ENCODE measurements at regions not wholly inside any gene's neighbourhood (a gene's known extent, or its start where the extent isn't known, plus 50 kb on each side); places are given as distances from the start of the nearest gene placed in this dataset.

DNA sequence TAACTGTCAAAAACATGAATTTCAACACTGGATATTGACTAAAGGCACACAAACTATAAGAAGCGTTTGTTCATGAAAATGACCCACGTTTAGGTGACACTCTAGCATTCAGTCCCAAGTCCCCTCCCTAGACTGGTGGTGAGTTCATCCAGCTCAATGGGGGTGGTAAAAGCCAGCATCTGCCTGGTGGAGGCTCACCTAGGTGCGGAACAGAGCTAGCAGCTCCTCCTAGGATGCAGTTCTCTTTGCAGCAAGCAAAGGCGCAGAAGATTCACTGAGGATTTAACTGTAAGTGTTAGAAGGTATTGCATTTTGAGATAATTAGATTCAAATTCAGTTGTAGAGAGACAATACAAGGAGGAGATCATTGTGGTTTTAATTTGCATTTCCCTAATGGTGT lies 87.6 kb downstream of the VSTM2A start:
- DNase-seq (ENCODE audit: low spot score), result no peak

GRCh38 chr7:54622696-54623309 lies 80.6 kb downstream of the VSTM2A start:
- DNase-seq (ENCODE audit: low spot score), result no peak

Measured in H4 (cell line).